Lower leg skin (tissue), 3 donors: ENCODE measurements at regions not wholly inside any gene's neighbourhood (a gene's known extent, or its start where the extent isn't known, plus 50 kb on each side); places are given as distances from the start of the nearest gene placed in this dataset.

Source experiments
- CTCF ChIP-seq, 3 donors: fragments of 450-650 bp; IDR thresholded peaks; one replicate each; pipeline ENCODE4 v1.5.1; 2016; ENCODE audit warnings: antibody characterized with exemption in 3 of 3, mild to moderate bottlenecking in 3 of 3, moderate library complexity in 2 of 3
- POLR2A ChIP-seq, 2 donors: fragments of 450-650 bp; IDR thresholded peaks; one replicate each; pipeline ENCODE4 v1.6.1; 2016 to 2017; ENCODE audit warnings: antibody characterized with exemption in 2 of 2, mild to moderate bottlenecking in 1 of 2, moderate library complexity in 1 of 2

DNA sequence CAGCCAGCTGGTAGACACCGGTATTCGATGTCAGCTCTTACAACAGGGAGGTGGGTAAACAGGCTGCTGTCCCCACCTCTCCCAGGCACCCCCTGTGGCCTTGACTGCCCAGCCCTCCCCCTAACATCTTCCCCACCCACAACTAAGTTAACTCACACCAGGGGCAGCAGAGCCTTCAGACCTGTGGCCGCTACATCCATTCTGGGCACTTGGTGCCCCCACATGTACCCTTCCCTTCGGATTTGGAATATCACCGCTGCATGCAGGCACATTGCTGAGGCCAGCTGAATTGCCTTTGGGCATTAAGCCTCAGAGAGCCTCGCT lies 130.3 kb downstream of the MYCN start:
- no peak for TF ChIP-seq POLR2A (IDR thresholded peaks at IDR 0.05)
- TF ChIP-seq CTCF (IDR thresholded peaks at IDR 0.05), result no peak
